Spinal cord (tissue), 9 donors: ENCODE measurements at regions not wholly inside any gene's neighbourhood (a gene's known extent, or its start where the extent isn't known, plus 50 kb on each side); places are given as distances from the start of the nearest gene placed in this dataset.
A peak's percentile ranks its signal among the peaks of the same experiment; 100 is the strongest.

ENCODE experiments used
- DNase-seq, 6 donors: peaks; one replicate each; pipeline versions ENCODE4 v3.0.0 to v3.0.0-alpha.2; 2013 to 2015; ENCODE audit warnings: low spot score in 6 of 6, low read depth in 4 of 6
- H3K27ac ChIP-seq: one replicate; pipeline ENCODE4 v1.5.1; 2013; ENCODE audit warnings: low read depth, low read length, control low read depth
- H3K27me3 ChIP-seq: one replicate; pipeline ENCODE4 v1.6.1; 2013; ENCODE audit warnings: low read length; ENCODE audit not compliant: control insufficient read depth, insufficient read depth
- H3K36me3 ChIP-seq: one replicate; pipeline ENCODE4 v1.6.1; 2013; ENCODE audit warnings: low read length; ENCODE audit not compliant: control insufficient read depth, insufficient read depth
- H3K4me1 ChIP-seq: one replicate; pipeline ENCODE4 v1.6.1; 2013; ENCODE audit warnings: low read length; ENCODE audit not compliant: control insufficient read depth, insufficient read depth
- H3K4me3 ChIP-seq: one replicate; pipeline ENCODE4 v1.5.1; 2013; ENCODE audit warnings: low read depth, low read length, control low read depth
- H3K9me3 ChIP-seq: one replicate; pipeline ENCODE4 v1.6.1; 2013; ENCODE audit warnings: low read length; ENCODE audit not compliant: control insufficient read depth, insufficient read depth
- WGBS: methylation state at CpG from one replicate; pipeline ENCODE4 v1.1.5; 2013; ENCODE audit warnings: missing lambda C conversion rate; ENCODE audit not compliant: insufficient coverage; 5-methylcytosine and 5-hydroxymethylcytosine counted together
- donor health status: healthy.

GRCh38 chr9:23526806-23527205 is 299.2 kb downstream of the ELAVL2 start:
- no peaks in the 10 kb centered on the region for H3K27me3 ChIP-seq
- no peak overlapping the region for H3K4me3 ChIP-seq
- no peak for DNase-seq
- H3K4me1 ChIP-seq, result no peaks in the 10 kb centered on the region
- no peaks in the 10 kb centered on the region for H3K36me3 ChIP-seq
- no peaks in the 10 kb centered on the region for H3K9me3 ChIP-seq
- H3K27ac ChIP-seq, result no peak overlapping the region

GRCh38 chr9:23532282-23532681 is 293.8 kb downstream of the ELAVL2 start:
- no peaks in the 10 kb centered on the region for H3K4me1 ChIP-seq
- WGBS, result no CpG with 5 or more reads among the region's 2 CpGs
- H3K4me3 ChIP-seq, result no peak overlapping the region
- H3K9me3 ChIP-seq, result no peaks in the 10 kb centered on the region
- DNase-seq, result no peak
- no peaks in the 10 kb centered on the region for H3K36me3 ChIP-seq
- no peaks in the 10 kb centered on the region for H3K27me3 ChIP-seq
- no peak overlapping the region for H3K27ac ChIP-seq

GRCh38 chr9:23537192-23538066 is 288.6 kb downstream of the ELAVL2 start:
- H3K36me3 ChIP-seq, result no peaks in the 10 kb centered on the region
- H3K27me3 ChIP-seq, result no peaks in the 10 kb centered on the region
- peak overlapping the region; percentile 31 for H3K4me3 ChIP-seq
- peaks cover 8% of the 10 kb centered on the region for H3K4me1 ChIP-seq
- WGBS, result 7% methylated on average over 17 of the region's 17 CpGs
- no peaks in the 10 kb centered on the region for H3K9me3 ChIP-seq
- DNase-seq, result peak in 3 of 6 donors; percentile 25 to 88 (median 80)
- no peak overlapping the region for H3K27ac ChIP-seq

GRCh38 chr9:23538067-23538402 is 288.0 kb downstream of the ELAVL2 start:
- DNase-seq, result peak in 3 of 6 donors; percentile 22 to 87 (median 35)
- H3K9me3 ChIP-seq, result no peaks in the 10 kb centered on the region

GRCh38 chr9:23538461-23539003 is 287.5 kb downstream of the ELAVL2 start:
- WGBS, result 20% methylated on average over 1 of the region's 4 CpGs
- Histone ChIP-seq H3K9me3 (no peaks in the 10 kb centered on the region), H3K27me3 (no peaks in the 10 kb centered on the region), H3K4me1 (peaks cover 8% of the 10 kb centered on the region), H3K27ac (no peak overlapping the region), H3K36me3 (no peaks in the 10 kb centered on the region), H3K4me3 (no peak overlapping the region)
- DNase-seq, result peak in 2 of 6 donors; percentile 60 to 66

More at GRCh38 chr9:23538067-23538402, 288.0 kb downstream of the ELAVL2 start:
- Histone ChIP-seq H3K36me3 (no peaks in the 10 kb centered on the region), H3K27ac (no peak overlapping the region), H3K27me3 (no peaks in the 10 kb centered on the region), H3K4me1 (peaks cover 8% of the 10 kb centered on the region), H3K4me3 (peak overlapping the region; percentile 31)
- WGBS, result 5% methylated on average over 10 of the region's 12 CpGs

- Histone ChIP-seq H3K36me3 (no peaks in the 10 kb centered on the region), H3K4me1 (peaks cover 8% of the 10 kb centered on the region), H3K27me3 (no peaks in the 10 kb centered on the region), H3K27ac (no peak overlapping the region), H3K4me3 (no peak overlapping the region), H3K9me3 (no peaks in the 10 kb centered on the region)
- no peak for DNase-seq
- 80% methylated on average over 1 of the region's 1 CpG for WGBS
These were observed 286.7 kb downstream of the ELAVL2 start for GRCh38 chr9:23539311-23539710.

GRCh38 chr9:23541976-23542375 is 284.1 kb downstream of the ELAVL2 start:
- no peaks in the 10 kb centered on the region for H3K36me3 ChIP-seq
- H3K27me3 ChIP-seq, result no peaks in the 10 kb centered on the region
- WGBS, result 90% methylated on average over 1 of the region's 2 CpGs
- no peak overlapping the region for H3K4me3 ChIP-seq
- peaks cover 8% of the 10 kb centered on the region for H3K4me1 ChIP-seq
- no peak overlapping the region for H3K27ac ChIP-seq
- no peaks in the 10 kb centered on the region for H3K9me3 ChIP-seq
- no peak for DNase-seq

GRCh38 chr9:23542438-23542837 is 283.6 kb downstream of the ELAVL2 start:
- H3K9me3 ChIP-seq, result no peaks in the 10 kb centered on the region
- H3K4me1 ChIP-seq, result peaks cover 7% of the 10 kb centered on the region
- no peak overlapping the region for H3K4me3 ChIP-seq
- H3K36me3 ChIP-seq, result no peaks in the 10 kb centered on the region
- no peaks in the 10 kb centered on the region for H3K27me3 ChIP-seq
- DNase-seq, result no peak
- no peak overlapping the region for H3K27ac ChIP-seq

GRCh38 chr9:23542927-23543326 is 283.1 kb downstream of the ELAVL2 start:
- Histone ChIP-seq H3K36me3 (no peaks in the 10 kb centered on the region), H3K27me3 (no peaks in the 10 kb centered on the region), H3K4me3 (no peak overlapping the region), H3K27ac (no peak overlapping the region), H3K9me3 (no peaks in the 10 kb centered on the region), H3K4me1 (peaks cover 3% of the 10 kb centered on the region)
- no CpG with 5 or more reads among the region's 1 CpG for WGBS
- no peak for DNase-seq

GRCh38 chr9:23543419-23543818 is 282.6 kb downstream of the ELAVL2 start:
- Histone ChIP-seq H3K9me3 (no peaks in the 10 kb centered on the region), H3K4me3 (no peak overlapping the region), H3K4me1 (no peaks in the 10 kb centered on the region), H3K36me3 (no peaks in the 10 kb centered on the region), H3K27me3 (no peaks in the 10 kb centered on the region), H3K27ac (no peak overlapping the region)
- WGBS, result no CpG with 5 or more reads among the region's 3 CpGs
- no peak for DNase-seq
